ENCODE measurements at regions not wholly inside any gene's neighbourhood (a gene's known extent, or its start where the extent isn't known, plus 50 kb on each side); places are given as distances from the start of the nearest gene placed in this dataset.
"Not testable (repeated sequence)": the region's sequence is repeated elsewhere in the genome, so short reads cannot be mapped to it uniquely, and the experiment has no call there.

DNA sequence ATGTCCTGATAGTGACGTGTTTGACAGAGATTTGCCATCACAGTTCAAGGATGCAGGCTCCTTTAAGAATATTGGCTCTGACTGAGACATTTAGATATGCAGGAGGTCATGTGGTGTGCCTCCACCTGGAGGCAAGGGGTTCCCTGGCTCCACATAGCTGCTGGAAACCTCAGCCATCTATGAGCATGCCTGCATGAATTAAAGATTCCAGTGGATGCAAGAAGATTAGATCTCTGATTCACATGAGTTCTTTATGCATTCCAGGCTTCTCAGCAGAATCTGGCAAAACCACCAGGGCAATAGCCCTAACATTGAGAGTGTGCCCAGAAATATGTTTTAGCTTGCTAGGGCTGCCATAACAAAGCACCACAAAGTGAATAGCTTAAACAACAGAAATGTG lies 298.5 kb upstream of the AADAT start:
- DNase-seq, result no peak

DNA sequence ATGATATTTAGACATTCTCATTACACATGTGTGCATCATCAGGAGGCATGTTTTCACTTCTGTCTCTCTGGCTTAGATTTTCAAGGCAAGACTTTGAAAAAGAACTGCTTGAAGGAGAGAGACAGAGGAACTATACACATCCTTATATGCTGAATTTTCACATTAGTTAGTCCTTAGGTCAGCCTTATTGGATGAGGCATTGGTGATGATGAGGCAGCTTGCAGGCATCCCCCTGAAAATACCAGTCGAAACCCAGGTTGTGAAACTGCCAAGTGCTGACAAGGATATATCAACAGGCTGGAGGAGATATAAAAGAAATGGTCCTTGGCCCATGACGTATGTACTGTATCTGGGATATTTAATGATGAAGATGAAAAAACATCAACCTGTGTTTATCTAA lies 297.2 kb upstream of the AADAT start:
- DNase-seq, result no peak

DNA sequence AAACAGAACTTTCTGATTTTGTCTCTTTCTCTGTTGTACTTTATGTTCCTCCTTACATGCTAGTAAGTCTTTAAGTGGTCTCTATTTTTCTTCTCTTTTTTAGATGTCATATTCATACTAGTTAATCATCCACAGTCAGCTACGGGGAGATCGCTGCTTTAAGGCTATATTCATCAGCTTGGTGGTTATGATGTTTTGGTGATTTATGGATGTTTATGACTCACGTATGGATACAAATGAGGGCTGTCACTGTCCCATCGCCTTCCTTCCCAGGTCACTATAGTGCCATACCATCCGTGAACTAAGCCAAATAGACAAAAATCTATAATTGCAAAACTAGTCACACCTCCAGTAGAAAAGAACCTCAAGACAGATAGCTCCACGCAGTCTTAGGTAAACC lies 296.8 kb upstream of the AADAT start:
- DNase-seq, result no peak

DNA sequence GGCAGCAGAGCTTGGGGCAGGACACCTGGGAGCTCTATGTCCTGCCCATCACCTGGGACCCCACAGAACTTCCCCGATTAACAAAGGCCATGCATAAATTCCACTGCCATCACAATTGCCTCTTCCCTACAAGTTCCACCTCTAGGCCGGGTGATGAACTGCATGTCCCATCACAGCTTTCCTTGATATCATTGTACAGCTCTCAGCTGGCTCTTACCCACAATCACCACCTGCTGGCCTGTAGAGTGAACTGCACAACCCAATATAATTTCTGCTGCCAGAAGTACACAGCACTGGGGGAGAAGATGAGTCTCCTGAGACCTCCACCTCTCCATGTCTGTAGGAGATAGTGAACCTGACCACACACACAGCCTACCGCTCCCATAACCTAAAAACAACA lies 285.0 kb upstream of the AADAT start:
- DNase-seq, result no peak

DNA sequence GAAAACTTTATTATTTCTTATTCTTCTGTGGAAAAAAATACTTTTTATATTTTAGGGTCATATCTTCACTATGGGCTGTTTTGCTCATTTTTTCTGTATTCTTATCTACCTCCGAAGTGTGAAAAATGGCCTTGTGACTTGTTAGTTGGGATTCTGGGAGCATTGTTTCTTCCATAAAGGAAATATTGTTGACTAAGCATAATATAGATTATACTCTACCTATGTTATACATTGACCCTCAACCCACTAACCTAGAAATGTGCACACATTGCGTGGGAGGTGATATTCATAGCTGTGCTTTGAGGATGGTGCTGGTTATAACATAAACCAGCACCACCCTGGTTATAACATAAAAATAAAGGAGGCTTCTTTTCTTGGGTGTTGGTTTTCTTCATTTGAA lies 259.2 kb upstream of the AADAT start:
- DNase-seq, result no peak

DNA sequence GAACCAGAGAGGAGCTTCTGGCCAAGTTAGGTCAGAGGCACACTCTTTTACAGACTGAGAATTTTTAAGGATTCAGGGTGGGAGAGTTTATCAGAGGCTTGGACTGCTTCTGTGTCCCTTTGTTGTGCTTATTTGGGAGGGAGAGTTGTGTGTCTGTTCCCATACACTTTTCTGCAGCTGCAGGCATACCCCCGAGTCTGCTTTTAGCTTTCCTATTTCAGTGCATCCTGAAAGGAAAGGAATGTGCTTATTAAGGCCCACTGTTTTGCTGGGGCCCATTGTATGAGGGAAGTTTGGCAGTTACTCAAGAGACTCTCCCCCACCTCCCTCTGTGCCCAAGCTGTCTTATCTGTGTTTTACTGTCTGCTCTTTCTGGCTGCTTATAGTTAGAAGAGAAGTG lies 257.4 kb upstream of the AADAT start:
- DNase-seq, result not testable (repeated sequence)

DNA sequence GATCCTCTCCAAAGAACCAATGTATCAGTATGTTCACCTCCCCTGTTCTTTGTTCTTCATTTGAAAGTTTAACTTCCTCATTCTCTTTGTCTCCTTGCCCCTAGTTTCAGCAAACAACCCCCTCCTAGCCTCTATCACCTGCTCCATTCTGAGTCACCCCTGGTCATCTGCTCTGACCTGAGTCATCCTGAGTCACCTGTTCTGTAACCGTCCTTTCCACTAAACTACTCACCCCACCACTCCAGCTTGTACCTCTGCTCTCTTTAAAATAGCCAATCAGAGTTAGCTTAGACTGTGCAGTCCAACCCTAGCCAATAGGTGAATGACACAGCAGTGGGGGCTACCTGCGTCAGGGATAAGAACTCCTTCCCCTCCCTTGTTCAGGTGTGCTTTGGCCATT lies 249.8 kb upstream of the AADAT start:
- no peak for DNase-seq

DNA sequence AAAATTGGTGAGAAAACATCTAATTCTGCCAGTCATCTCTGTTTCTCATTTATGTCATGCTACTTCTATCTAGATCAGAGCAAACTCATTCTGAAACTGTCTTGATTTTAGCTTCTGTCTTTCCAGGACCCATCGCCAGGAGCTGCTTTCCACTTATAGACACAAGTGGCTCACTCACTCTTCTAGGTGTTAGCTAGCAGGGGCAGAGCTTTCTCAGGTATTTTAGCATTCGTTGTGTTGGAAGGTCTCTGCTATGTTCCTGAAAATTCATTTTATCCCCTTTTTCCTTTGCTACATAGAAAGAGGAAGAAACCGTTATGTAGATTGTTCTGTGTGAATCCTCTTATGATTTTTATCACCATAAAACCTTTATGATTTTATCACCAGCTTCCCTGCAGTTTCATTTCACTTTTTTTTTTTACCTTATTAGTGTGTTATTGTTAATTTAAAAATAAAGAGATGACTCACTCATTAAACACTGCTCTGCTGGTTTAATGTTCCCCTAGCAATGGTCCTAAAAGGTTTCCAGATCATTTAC lies 246.6 kb upstream of the AADAT start:
- DNase-seq, result no peak

DNA sequence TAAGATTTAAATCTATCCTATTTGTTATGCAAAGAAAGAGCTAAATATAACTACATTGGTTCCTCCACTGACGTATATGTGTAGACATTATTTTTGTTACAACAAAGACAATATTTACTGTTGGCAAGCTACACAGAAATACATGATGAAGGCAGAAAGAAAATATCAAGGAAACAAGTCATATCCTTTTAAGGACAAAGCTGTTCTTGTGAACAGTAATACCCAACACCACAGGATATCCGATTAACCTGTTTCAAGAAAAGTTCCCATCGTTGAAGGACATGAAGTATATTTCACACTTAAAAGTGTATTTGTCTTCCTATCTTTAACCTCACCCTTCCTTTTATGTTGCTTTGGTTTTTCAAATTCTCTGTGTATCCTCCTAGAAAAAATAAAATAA lies 235.8 kb upstream of the AADAT start:
- no peak for DNase-seq

DNA sequence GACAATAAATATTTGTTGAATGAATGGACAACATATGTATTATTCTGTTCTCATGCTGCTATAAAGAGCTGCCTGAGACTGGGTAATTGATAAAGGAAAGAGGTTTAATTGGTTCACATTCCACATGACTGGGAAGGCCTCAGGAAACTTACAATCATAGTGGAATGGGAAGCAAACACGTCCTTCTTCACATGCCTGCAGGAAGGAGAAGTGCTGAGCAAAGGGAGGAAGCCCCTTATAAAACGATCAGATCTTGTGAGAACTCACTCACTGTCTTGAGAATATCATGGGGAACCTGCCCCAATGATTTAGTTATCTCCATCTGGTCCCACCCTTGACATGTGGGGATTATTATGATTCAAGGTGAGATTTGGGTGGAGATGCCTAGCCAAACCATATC lies 233.9 kb upstream of the AADAT start:
- DNase-seq, result no peak

DNA sequence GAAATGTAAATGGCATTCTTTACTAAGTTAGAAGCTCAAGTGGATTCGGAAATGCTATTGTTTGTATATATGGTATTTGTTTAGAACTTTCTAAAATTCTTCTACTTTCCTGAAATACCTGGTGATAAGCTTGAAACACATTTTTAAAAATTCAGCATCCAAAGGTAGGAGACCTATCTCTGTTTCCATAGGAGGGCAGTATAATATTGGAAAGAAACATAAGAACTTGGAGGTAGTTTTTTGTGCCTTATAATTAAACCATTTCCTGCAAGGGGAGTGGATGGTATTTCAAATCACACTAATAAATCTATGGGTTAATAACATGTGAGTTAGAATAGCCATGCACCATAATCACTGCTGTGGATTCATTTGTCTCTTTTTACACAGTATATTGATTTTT lies 217.4 kb upstream of the AADAT start:
- DNase-seq, result no peak

DNA sequence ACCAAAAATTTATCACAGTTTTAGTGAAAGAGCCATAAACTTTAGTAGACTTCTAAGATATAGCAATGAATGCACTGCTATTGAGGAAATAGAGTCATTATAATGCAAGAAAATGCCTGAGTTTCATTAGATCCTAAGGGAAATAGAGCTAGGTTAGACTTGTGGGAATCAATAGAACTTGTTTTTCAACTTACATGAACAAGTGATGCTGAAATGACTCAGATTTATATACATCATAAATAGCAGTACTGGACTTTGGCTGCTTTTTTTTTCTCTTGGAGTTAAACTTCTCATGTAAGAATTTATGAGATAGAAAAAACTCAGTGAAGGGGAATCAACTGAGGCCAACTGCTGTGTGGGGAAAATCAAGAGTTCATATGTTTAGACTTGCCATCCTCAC lies 216.5 kb upstream of the AADAT start:
- no peak for DNase-seq

DNA sequence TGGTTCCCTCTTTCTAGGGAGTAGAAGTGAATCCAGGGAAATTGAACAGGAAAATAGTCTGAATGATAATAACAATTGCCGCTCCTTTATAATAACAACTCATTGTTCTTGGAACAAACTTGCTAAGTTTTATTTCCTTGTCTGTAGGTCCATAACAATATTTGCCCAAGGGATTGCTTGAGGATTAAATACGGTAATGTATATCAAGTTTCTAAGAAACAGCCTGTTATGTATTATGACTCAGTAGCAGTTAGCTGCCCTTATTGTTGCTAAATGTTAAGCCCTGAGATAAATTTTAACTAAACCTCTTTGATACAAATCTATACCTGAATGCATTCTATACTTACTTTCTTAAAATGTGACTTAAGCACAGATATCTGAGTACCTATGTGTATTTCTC lies 215.9 kb upstream of the AADAT start:
- no peak for DNase-seq

DNA sequence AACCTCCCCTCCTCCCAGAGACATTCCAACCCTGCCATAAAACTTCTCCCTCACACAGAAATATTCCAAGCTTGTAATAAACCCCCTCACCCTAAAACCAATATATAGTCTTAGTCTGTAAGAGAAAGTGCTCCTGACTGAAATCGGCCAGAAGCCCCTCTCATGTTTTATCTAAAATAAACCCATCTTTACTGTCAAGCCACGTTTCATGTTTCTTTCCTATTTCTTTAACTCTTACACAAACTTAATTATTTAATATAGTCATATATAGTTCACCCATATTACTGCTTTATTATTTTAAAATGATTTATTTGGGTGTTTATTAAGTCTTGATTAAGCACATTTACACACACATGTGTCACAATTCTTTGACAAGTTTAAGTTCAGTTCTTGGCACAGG lies 191.3 kb upstream of the AADAT start:
- DNase-seq, result no peak

DNA sequence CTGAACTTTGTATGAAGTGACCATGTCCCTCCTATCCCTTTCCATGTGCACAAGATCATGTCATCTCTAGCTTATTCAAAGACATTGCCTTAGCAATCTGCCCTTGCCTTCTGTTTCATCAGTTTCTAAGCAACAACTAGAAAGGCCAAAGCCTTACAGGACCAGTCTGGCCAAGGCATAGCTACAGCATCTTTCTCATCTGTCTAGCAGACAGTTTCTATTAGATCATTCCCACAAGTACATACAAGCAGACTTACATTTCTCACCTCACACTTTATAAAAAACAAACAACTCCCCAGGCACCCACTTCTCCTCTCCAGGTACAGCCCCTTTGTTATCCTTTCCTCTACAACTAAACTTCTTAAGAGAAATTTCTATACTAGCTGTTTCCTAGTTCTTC lies 188.7 kb upstream of the AADAT start:
- no peak for DNase-seq

DNA sequence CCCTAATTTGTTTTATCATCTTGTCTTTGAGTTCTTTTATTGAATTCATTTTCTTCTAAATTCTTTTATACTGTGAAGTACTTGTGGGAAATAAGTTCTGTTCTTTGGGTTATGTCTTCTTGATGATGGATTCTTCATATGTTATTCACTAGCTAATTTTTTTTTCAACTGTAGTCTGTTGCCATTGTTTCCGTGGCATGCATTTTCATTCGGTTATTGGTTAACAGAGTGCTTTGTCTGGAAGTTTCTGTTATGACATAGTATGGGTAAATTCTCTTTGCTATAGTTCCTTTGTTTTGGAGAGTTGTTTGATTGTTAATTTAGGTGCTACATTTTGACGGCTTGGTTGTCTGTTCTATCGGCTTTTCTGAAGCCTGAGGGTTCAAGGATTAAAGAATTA lies 184.9 kb upstream of the AADAT start:
- DNase-seq, result no peak

DNA sequence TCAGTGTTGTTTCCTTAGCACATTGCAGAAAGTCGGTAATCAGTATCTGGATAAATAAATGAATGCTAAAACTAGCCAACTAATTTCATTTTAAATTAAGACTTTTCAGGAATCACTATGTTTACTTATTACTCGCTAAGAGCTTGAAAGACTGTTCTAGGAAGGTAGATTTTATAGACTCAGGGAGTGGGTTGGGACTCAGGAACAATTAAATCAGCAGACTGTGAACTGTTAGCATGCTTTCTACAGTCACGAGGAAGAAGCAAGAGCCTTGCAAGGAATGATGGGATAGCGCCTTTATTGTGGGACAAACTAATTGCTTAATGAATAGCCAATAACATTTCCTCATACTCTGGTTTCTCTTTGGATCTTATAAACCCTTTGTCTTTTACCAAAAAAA lies 183.2 kb upstream of the AADAT start:
- no peak for DNase-seq

DNA sequence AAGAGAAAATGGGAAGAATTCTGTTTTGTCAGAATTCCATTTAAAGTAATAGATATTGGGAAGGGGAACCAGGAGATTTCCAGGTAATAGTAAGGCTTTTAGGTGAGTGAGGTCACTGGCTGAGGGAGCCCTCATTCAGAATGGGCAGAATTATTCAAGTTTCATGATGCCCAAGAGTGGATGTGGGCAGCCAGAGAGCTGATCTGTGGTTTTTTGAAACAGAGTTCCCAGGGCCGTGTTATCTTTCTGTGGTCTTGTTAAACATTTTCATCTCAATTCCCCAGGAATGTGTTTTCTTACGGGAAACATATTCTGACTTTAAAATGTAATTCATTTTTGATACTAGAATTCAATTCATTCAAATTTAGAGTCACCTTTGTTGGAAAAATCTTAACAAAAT lies 182.0 kb upstream of the AADAT start:
- DNase-seq, result no peak

DNA sequence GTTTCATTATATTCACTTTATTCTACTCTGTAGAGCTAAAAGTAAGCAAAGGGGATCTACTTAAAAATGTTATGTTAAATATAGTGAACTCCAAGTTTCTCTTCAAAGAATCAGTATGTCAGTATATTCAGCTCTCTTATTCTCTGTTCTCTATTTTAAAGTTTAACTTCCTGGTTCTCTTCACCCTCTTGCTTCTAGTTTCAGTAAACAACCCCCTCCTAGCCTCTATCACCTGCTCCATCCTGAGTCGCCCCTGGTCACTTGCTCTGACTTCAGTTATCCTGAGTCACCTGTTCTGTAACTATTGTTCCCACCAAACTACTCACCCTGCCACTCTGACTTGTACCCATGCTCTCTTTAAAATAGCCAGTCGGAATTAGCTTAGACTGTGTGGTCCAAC lies 180.9 kb upstream of the AADAT start:
- no peak for DNase-seq

DNA sequence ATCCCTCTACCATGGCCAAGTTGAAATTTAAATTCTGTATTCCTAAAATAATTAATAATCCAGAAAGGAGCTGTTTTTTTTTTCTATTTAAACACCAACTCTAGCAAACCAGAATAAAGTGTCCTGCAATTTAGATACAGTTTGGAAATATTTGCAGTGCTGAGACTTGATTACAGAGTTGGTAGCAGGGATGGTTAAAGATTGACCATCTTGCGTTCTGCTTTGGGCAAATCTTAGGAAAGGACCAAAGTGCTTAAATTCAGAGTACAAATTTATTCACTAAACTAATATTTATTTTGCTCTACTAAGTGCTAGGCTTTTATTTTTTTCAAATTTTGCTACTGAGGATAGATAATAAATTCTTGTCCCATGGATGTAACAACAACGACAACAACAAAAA lies 180.2 kb upstream of the AADAT start:
- no peak for DNase-seq

DNA sequence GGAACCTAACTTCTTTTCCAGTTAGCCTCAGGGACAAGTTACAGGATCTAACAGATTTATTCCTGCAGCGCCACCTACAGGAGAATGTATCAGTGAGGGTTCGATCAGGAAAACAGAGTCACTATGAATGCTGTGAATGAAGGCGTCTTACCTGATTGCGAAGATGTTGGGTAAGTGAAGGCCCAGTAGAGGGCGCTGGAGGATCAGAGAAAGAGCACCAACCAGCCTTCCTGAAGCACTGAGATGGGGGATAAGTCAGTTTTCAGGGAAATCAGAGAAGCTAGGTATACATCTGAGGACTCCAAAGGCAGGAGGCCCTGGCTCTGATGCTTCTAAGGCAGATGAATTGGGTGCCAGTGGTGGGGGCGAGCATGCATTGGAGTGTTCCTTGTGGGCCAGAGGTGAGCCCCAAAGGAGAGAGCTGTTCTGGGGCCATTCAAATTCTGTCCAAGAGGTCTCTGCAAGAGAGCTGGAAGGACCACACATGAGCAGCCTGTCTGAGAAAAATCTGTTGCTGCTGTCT lies 169.9 kb upstream of the AADAT start:
- peak; percentile 84 for DNase-seq

DNA sequence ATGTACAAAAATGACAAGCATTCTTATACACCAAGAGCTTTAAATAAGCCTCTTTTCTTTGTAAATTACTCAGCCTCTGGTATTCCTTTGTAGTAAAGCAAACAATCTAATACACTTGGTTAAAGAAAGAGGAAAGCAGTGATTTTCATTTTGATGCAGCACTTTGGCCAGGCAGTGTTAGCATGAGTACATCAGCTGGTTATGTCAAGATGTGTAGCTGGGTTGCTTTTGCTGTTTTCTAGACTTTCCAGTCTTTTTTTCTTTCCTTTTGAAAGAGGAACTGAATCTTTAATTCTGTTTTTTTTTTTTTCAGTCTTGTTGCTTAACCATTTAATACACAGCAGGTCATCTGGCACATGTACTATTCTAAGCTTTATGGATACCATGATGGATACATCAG lies 167.1 kb upstream of the AADAT start:
- DNase-seq, result no peak

DNA sequence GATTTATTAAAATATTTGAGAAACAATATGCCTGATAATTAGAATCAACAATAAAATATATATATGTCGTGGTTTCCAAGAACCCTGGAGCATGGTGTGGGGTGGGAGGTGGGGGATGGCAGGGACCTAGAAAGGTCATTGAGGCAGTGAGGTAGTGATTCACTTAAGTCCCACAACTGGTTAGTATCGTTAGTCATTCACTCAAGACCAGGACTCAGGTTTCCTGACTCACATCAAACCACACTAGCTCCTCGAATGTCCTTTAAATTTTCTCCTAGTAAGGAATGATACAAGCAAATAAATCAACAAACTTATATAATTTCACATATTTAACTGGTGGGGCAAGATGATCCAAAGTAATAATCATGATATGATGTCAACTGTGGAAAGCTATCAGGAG lies 158.8 kb upstream of the AADAT start:
- no peak for DNase-seq

DNA sequence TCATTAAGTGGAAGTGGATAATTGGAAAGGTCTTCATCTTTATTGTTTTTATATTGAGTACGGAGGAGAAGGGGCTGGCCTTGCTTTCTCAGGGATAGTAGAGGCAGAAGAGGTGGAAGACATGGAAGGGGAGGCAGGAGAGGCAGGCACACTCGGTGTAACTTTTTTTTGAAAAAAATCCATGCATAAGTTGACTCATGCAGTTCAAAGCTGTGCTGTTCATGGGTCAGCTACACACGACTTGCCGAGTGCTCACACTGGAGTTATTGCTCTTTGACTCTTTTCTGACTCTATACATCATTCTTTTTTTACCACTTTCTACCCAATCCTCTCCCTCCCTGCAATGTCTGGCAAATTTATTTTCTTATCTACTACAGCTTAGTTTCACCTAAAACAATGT lies 158.3 kb upstream of the AADAT start:
- DNase-seq, result no peak

DNA sequence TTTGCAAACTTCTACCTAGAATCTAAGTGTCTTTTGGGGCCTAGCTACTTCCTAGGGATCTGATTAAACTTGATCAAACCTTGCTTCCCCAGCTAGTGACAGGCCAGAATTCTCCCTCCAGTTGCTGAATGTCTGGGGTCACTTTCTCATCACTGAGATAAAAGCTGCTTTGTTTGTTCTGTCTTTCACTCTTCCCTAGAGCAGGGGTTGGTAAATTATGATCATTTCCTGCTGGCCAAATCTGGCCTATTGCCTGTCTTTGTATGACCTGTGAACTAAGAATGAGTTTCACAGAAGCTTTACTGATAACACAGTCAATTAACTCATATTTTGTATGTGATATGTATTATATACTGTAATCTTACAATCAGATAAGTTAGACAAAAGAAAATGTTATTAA lies 157.8 kb upstream of the AADAT start:
- DNase-seq, result no peak

Measured in NCI-H345 (cell line).